Gastrocnemius medialis (tissue), 4 donors: ENCODE measurements at regions not wholly inside any gene's neighbourhood (a gene's known extent, or its start where the extent isn't known, plus 50 kb on each side); places are given as distances from the start of the nearest gene placed in this dataset.

Experiments
- ATAC-seq, 2 donors: fragments of 150-250 bp; one replicate each; pipeline ENCODE4 v1.9.1; 2016
- DNase-seq, 2 donors: peaks; one replicate each; pipeline ENCODE4 v3.0.0-alpha.2; 2019
- H3K27ac ChIP-seq, 4 donors: fragments of 200-600 bp; sonication (generic); 1 replicate in 1 of 4; 2 replicates in 3 of 4; pipeline ENCODE4 v1.5.1; 2016 to 2018; ENCODE audit warnings: mild to moderate bottlenecking in 2 of 4, moderate library complexity in 1 of 4
- H3K27me3 ChIP-seq, 3 donors: fragments of 200-600 bp; sonication (generic) in 2 of 3; 1 replicate in 1 of 3; 2 replicates in 2 of 3; pipeline versions ENCODE4 v1.5.1 to v1.6.0; 2016 to 2019; ENCODE audit warnings: mild to moderate bottlenecking in 1 of 3, moderate library complexity in 1 of 3
- H3K36me3 ChIP-seq, 2 donors: fragments of 200-600 bp; sonication (generic) in 1 of 2; one replicate each; pipeline ENCODE4 v1.5.1; 2017 to 2018
- H3K4me1 ChIP-seq, 2 donors: fragments of 200-600 bp; sonication (generic) in 1 of 2; one replicate each; pipeline ENCODE4 v1.5.1; 2016 to 2017; ENCODE audit warnings: mild to moderate bottlenecking in 2 of 2
- H3K4me3 ChIP-seq, 4 donors: fragments of 200-600 bp; sonication (generic) in 3 of 4; 1 replicate in 1 of 4; 2 replicates in 3 of 4; pipeline ENCODE4 v1.5.1; 2016 to 2019; ENCODE audit warnings: mild to moderate bottlenecking in 2 of 4
- H3K9me3 ChIP-seq, 3 donors: fragments of 200-600 bp; sonication (generic) in 2 of 3; 1 replicate in 1 of 3; 2 replicates in 2 of 3; pipeline ENCODE4 v1.5.1; 2016 to 2019
- POLR2A ChIP-seq, 2 donors: fragments of 450-650 bp; IDR thresholded peaks; one replicate each; pipeline ENCODE4 v1.6.1; 2017; ENCODE audit warnings: antibody characterized with exemption in 2 of 2, mild to moderate bottlenecking in 2 of 2, moderate library complexity in 2 of 2
- in situ Hi-C, 4 donors: fragments of 200-750 bp; cut with MboI; loops; one replicate each; pipeline versions ENCODE4 v1.15.0 to v1.8.0; 2017; ENCODE audit warnings: low sequenced_read_pairs in 4 of 4
- intact Hi-C: fragments of 100-400 bp; cut with DNase I; formaldehyde crosslinking; loops from one replicate; pipeline ENCODE4 v1.15.1; 2023; ENCODE audit warnings: low total_unique reads
- TF ChIP-seq, protein P1 (sequence below), 5 experiments: fragments of 450-650 bp in 3 of 5; fragments of 200-600 bp in 2 of 5; sonication (generic) in 2 of 5; IDR thresholded peaks in 4 of 5; conservative IDR thresholded peaks in 1 of 5; 1 replicate in 4 of 5; 2 replicates in 1 of 5; pipeline ENCODE4 v1.5.1; 2016 to 2019; ENCODE audit warnings: antibody characterized with exemption in 5 of 5, mild to moderate bottlenecking in 3 of 5, moderate library complexity in 3 of 5

GRCh38 chr16:86176462-86176861 is 277.5 kb downstream of the IRF8 start:
- DNase-seq, result no peak
- Histone ChIP-seq H3K9me3 (peaks cover 0 to 6% (median 0%) of the 10 kb centered on the region in 3 donors), H3K4me3 (no peak overlapping the region), H3K27me3 (peaks cover 0 to 9% (median 0%) of the 10 kb centered on the region in 3 donors), H3K27ac (no peak overlapping the region), H3K4me1 (no peaks in the 10 kb centered on the region), H3K36me3 (no peaks in the 10 kb centered on the region)
- TF ChIP-seq, protein P1, sequence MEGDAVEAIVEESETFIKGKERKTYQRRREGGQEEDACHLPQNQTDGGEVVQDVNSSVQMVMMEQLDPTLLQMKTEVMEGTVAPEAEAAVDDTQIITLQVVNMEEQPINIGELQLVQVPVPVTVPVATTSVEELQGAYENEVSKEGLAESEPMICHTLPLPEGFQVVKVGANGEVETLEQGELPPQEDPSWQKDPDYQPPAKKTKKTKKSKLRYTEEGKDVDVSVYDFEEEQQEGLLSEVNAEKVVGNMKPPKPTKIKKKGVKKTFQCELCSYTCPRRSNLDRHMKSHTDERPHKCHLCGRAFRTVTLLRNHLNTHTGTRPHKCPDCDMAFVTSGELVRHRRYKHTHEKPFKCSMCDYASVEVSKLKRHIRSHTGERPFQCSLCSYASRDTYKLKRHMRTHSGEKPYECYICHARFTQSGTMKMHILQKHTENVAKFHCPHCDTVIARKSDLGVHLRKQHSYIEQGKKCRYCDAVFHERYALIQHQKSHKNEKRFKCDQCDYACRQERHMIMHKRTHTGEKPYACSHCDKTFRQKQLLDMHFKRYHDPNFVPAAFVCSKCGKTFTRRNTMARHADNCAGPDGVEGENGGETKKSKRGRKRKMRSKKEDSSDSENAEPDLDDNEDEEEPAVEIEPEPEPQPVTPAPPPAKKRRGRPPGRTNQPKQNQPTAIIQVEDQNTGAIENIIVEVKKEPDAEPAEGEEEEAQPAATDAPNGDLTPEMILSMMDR (IDR thresholded peaks at IDR 0.05 in 4 of 5, conservative IDR thresholded peaks at IDR 0.05 in 1 of 5), result no peak
- TF ChIP-seq POLR2A (IDR thresholded peaks at IDR 0.05), result no peak
- in situ Hi-C loops (no loop called here), intact Hi-C loops (no loop called here)
- no peak for ATAC-seq

DNA sequence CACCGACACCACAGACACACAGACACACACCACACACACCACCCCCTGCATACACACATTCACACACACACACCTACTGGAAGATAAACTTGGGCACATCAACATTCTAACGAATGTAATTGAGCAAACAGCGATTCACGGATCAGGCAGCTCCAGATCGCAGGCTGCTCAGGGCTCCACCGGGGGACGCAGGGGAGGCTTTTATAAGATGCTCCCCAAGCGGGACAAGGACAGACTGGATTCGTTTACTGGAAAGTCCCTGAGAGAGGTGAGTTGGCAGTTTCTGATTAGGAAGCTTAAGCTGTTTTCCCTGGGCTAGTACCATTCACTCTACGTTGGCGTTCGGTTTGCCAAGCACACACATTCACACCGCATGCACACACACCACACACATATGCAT is 281.3 kb downstream of the IRF8 start:
- no peaks in the 10 kb centered on the region for H3K4me1 ChIP-seq
- DNase-seq (no peak), ATAC-seq (no peak)
- no peak for TF ChIP-seq POLR2A (IDR thresholded peaks at IDR 0.05)
- TF ChIP-seq, protein P1 (IDR thresholded peaks at IDR 0.05 in 4 of 5, conservative IDR thresholded peaks at IDR 0.05 in 1 of 5), result no peak
- intact Hi-C loops, result no loop called here
- no peak overlapping the region for H3K27ac ChIP-seq
- H3K4me3 ChIP-seq, result no peak overlapping the region
- in situ Hi-C loops, result no loop called here
- H3K27me3 ChIP-seq, result no peaks in the 10 kb centered on the region
- H3K36me3 ChIP-seq, result no peaks in the 10 kb centered on the region
- peaks cover 0 to 6% (median 0%) of the 10 kb centered on the region in 3 donors for H3K9me3 ChIP-seq

- in situ Hi-C loops (no loop called here), intact Hi-C loops (no loop called here)
- H3K27me3 ChIP-seq, result peaks cover 0 to 2% (median 0%) of the 10 kb centered on the region in 3 donors
- ATAC-seq (no peak), DNase-seq (no peak)
- no peak overlapping the region for H3K4me3 ChIP-seq
- H3K4me1 ChIP-seq, result no peaks in the 10 kb centered on the region
- TF ChIP-seq, protein P1 (IDR thresholded peaks at IDR 0.05 in 4 of 5, conservative IDR thresholded peaks at IDR 0.05 in 1 of 5), result no peak
- no peak for TF ChIP-seq POLR2A (IDR thresholded peaks at IDR 0.05)
- H3K36me3 ChIP-seq, result no peaks in the 10 kb centered on the region
- H3K27ac ChIP-seq, result no peak overlapping the region
- peaks cover 0 to 6% (median 0%) of the 10 kb centered on the region in 3 donors for H3K9me3 ChIP-seq
These were observed 281.8 kb downstream of the IRF8 start for GRCh38 chr16:86180780-86181179.

GRCh38 chr16:86181526-86181925 is 282.6 kb downstream of the IRF8 start:
- TF ChIP-seq, protein P1 (IDR thresholded peaks at IDR 0.05 in 4 of 5, conservative IDR thresholded peaks at IDR 0.05 in 1 of 5), result no peak
- TF ChIP-seq POLR2A (IDR thresholded peaks at IDR 0.05), result no peak
- Histone ChIP-seq H3K36me3 (no peaks in the 10 kb centered on the region), H3K27ac (no peak overlapping the region), H3K9me3 (peaks cover 0 to 6% (median 0%) of the 10 kb centered on the region in 3 donors), H3K4me1 (no peaks in the 10 kb centered on the region), H3K4me3 (no peak overlapping the region), H3K27me3 (peaks cover 0 to 2% (median 0%) of the 10 kb centered on the region in 3 donors)
- intact Hi-C loops, result no loop called here
- ATAC-seq (no peak), DNase-seq (no peak)
- in situ Hi-C loops, result no loop called here

GRCh38 chr16:86184185-86184584 is 285.2 kb downstream of the IRF8 start:
- DNase-seq (no peak), ATAC-seq (no peak)
- in situ Hi-C loops, result no loop called here
- intact Hi-C loops, result no loop called here
- Histone ChIP-seq H3K27ac (no peak overlapping the region), H3K9me3 (no peaks in the 10 kb centered on the region), H3K36me3 (no peaks in the 10 kb centered on the region), H3K4me3 (no peak overlapping the region), H3K4me1 (no peaks in the 10 kb centered on the region), H3K27me3 (peaks cover 0 to 7% (median 0%) of the 10 kb centered on the region in 3 donors)
- TF ChIP-seq, protein P1 (IDR thresholded peaks at IDR 0.05 in 4 of 5, conservative IDR thresholded peaks at IDR 0.05 in 1 of 5), result no peak
- TF ChIP-seq POLR2A (IDR thresholded peaks at IDR 0.05), result no peak
